Suppressor macrophage treated with lipopolysaccharide for 4 hours (primary cell): ENCODE measurements at regions not wholly inside any gene's neighbourhood (a gene's known extent, or its start where the extent isn't known, plus 50 kb on each side); places are given as distances from the start of the nearest gene placed in this dataset.
A peak's percentile ranks its signal among the peaks of the same experiment; 100 is the strongest.
"Not testable (repeated sequence)": the region's sequence is repeated elsewhere in the genome, so short reads cannot be mapped to it uniquely, and the experiment has no call there.

Source experiments
- DNase-seq: peaks from one replicate; pipeline ENCODE4 v3.0.0-alpha.2; 2020

GRCh38 chr9:100639854-100640253, 62.0 kb downstream of the CAVIN4 start:
- DNase-seq: no peak

GRCh38 chr9:100640447-100641050, 62.7 kb downstream of the CAVIN4 start:
- no peak for DNase-seq

- no peak for DNase-seq
These were observed 63.3 kb downstream of the CAVIN4 start for GRCh38 chr9:100641166-100641565.

- DNase-seq: no peak
These were observed 75.0 kb downstream of the CAVIN4 start for GRCh38 chr9:100652850-100653249.

- no peak for DNase-seq
These were observed 75.9 kb downstream of the CAVIN4 start for GRCh38 chr9:100653643-100654334.

- DNase-seq: not testable (repeated sequence)
These were observed 79.0 kb downstream of the CAVIN4 start for GRCh38 chr9:100656851-100657250.

GRCh38 chr9:100661668-100662067, 83.8 kb downstream of the CAVIN4 start:
- DNase-seq: no peak

- DNase-seq: no peak
These were observed 84.2 kb downstream of the CAVIN4 start for GRCh38 chr9:100662122-100662521.

GRCh38 chr9:100667448-100667847, 89.6 kb downstream of the CAVIN4 start:
- no peak for DNase-seq

GRCh38 chr9:100668024-100668423, 90.1 kb downstream of the CAVIN4 start:
- no peak for DNase-seq

GRCh38 chr9:100669968-100670367, 92.1 kb downstream of the CAVIN4 start:
- no peak for DNase-seq

GRCh38 chr9:100670719-100671118, 92.8 kb downstream of the CAVIN4 start:
- DNase-seq: no peak

GRCh38 chr9:100671898-100672297, 94.0 kb downstream of the CAVIN4 start:
- DNase-seq: no peak

GRCh38 chr9:100673249-100673648, 95.4 kb downstream of the CAVIN4 start:
- DNase-seq: no peak

GRCh38 chr9:100674419-100675122, 96.7 kb downstream of the CAVIN4 start:
- no peak for DNase-seq

- DNase-seq: no peak
These were observed 102.0 kb downstream of the CAVIN4 start for GRCh38 chr9:100679834-100680233.

- no peak for DNase-seq
These were observed 108.5 kb downstream of the CAVIN4 start for GRCh38 chr9:100686420-100686819.

- no peak for DNase-seq
These were observed 111.8 kb downstream of the CAVIN4 start for GRCh38 chr9:100689635-100690034.

GRCh38 chr9:100690438-100690837, 112.6 kb downstream of the CAVIN4 start:
- no peak for DNase-seq

- no peak for DNase-seq
These were observed 119.5 kb downstream of the CAVIN4 start for GRCh38 chr9:100697339-100697738.

GRCh38 chr9:100698945-100699344, 121.1 kb downstream of the CAVIN4 start:
- DNase-seq: no peak

- DNase-seq: no peak
These were observed 121.8 kb downstream of the CAVIN4 start for GRCh38 chr9:100699668-100700067.

- peak; percentile 42 for DNase-seq
These were observed 122.9 kb downstream of the CAVIN4 start for GRCh38 chr9:100700689-100701318.
